IPS-20b (cell line): ENCODE measurements at regions not wholly inside any gene's neighbourhood (a gene's known extent, or its start where the extent isn't known, plus 50 kb on each side); places are given as distances from the start of the nearest gene placed in this dataset.

Experiments used
- H3K27ac ChIP-seq: one replicate; pipeline ENCODE4 v1.5.1; 2013; ENCODE audit warnings: low read length
- H3K27me3 ChIP-seq: 2 replicates; pipeline ENCODE4 v1.6.1; 2013; ENCODE audit warnings: mild to moderate bottlenecking, low read length, inconsistent platforms; ENCODE audit not compliant: insufficient read depth
- H3K36me3 ChIP-seq: 2 replicates; pipeline ENCODE4 v1.6.1; 2013; ENCODE audit warnings: low read depth, mild to moderate bottlenecking, inconsistent platforms, low read length, moderate library complexity; ENCODE audit not compliant: insufficient read depth
- H3K4me1 ChIP-seq: 2 replicates; pipeline ENCODE4 v1.6.1; 2013; ENCODE audit warnings: mild to moderate bottlenecking, control low read depth, inconsistent platforms, low read length, moderate library complexity; ENCODE audit not compliant: insufficient read depth
- H3K4me3 ChIP-seq: 2 replicates; pipeline ENCODE4 v1.5.1; 2013; ENCODE audit warnings: mild to moderate bottlenecking, low read length, inconsistent platforms
- H3K9ac ChIP-seq: 2 replicates; pipeline ENCODE4 v1.6.1; 2013; ENCODE audit warnings: low read depth, mild to moderate bottlenecking, inconsistent platforms, low read length, moderate library complexity
- H3K9me3 ChIP-seq: 2 replicates; pipeline ENCODE4 v1.6.1; 2013; ENCODE audit warnings: mild to moderate bottlenecking, low read depth, low read length, inconsistent platforms; ENCODE audit not compliant: insufficient read depth

- Histone ChIP-seq H3K4me3 (no peak overlapping the region), H3K9ac (no peak overlapping the region), H3K4me1 (0 out of 2 replicates have a peak, but pooled peaks cover 4% of the 10 kb centered on the region), H3K9me3 (no peaks in the 10 kb centered on the region), H3K27me3 (no peaks in the 10 kb centered on the region), H3K27ac (no peak overlapping the region), H3K36me3 (no peaks in the 10 kb centered on the region)
These were observed 484.5 kb upstream of the DAB1 start for GRCh38 chr1:57908147-57908890.

- H3K36me3 ChIP-seq = no peaks in the 10 kb centered on the region
- no peak overlapping the region for H3K27ac ChIP-seq
- H3K9me3 ChIP-seq = no peaks in the 10 kb centered on the region
- H3K27me3 ChIP-seq = no peaks in the 10 kb centered on the region
- 0 out of 2 replicates have a peak, but pooled peaks cover 4% of the 10 kb centered on the region for H3K4me1 ChIP-seq
- H3K9ac ChIP-seq = no peak overlapping the region
- no peak overlapping the region for H3K4me3 ChIP-seq
These were observed 477.5 kb upstream of the DAB1 start for GRCh38 chr1:57901208-57901919.

- Histone ChIP-seq H3K27ac (no peak overlapping the region), H3K36me3 (no peaks in the 10 kb centered on the region), H3K4me1 (peaks cover 11% of the 10 kb centered on the region), H3K9me3 (no peaks in the 10 kb centered on the region), H3K27me3 (no peaks in the 10 kb centered on the region), H3K9ac (no peak overlapping the region), H3K4me3 (no peak overlapping the region)
These were observed 474.7 kb upstream of the DAB1 start for GRCh38 chr1:57898531-57898930.

GRCh38 chr1:57897581-57897980 is 473.7 kb upstream of the DAB1 start:
- Histone ChIP-seq H3K9me3 (no peaks in the 10 kb centered on the region), H3K36me3 (no peaks in the 10 kb centered on the region), H3K9ac (no peak overlapping the region), H3K4me3 (no peak overlapping the region), H3K4me1 (peaks cover 11% of the 10 kb centered on the region), H3K27me3 (no peaks in the 10 kb centered on the region), H3K27ac (no peak overlapping the region)

GRCh38 chr1:57894315-57894714 is 470.5 kb upstream of the DAB1 start:
- no peaks in the 10 kb centered on the region for H3K36me3 ChIP-seq
- H3K27me3 ChIP-seq = no peaks in the 10 kb centered on the region
- H3K9ac ChIP-seq = no peak overlapping the region
- no peak overlapping the region for H3K4me3 ChIP-seq
- H3K4me1 ChIP-seq = peaks cover 15% of the 10 kb centered on the region
- H3K27ac ChIP-seq = no peak overlapping the region
- H3K9me3 ChIP-seq = no peaks in the 10 kb centered on the region

GRCh38 chr1:57889676-57890320 is 465.9 kb upstream of the DAB1 start:
- no peak overlapping the region for H3K27ac ChIP-seq
- no peaks in the 10 kb centered on the region for H3K27me3 ChIP-seq
- no peak overlapping the region for H3K9ac ChIP-seq
- no peaks in the 10 kb centered on the region for H3K36me3 ChIP-seq
- no peaks in the 10 kb centered on the region for H3K9me3 ChIP-seq
- H3K4me3 ChIP-seq = no peak overlapping the region
- peaks cover 15% of the 10 kb centered on the region for H3K4me1 ChIP-seq

- peaks cover 8% of the 10 kb centered on the region; the same call in 1 of the 2 replicates for H3K4me1 ChIP-seq
- no peaks in the 10 kb centered on the region for H3K36me3 ChIP-seq
- H3K4me3 ChIP-seq = no peak overlapping the region
- no peaks in the 10 kb centered on the region for H3K27me3 ChIP-seq
- no peaks in the 10 kb centered on the region for H3K9me3 ChIP-seq
- no peak overlapping the region for H3K9ac ChIP-seq
- H3K27ac ChIP-seq = no peak overlapping the region
These were observed 464.2 kb upstream of the DAB1 start for GRCh38 chr1:57887964-57888491.

- Histone ChIP-seq H3K4me1 (peaks cover 8% of the 10 kb centered on the region; the same call in 1 of the 2 replicates), H3K9me3 (no peaks in the 10 kb centered on the region), H3K27me3 (no peaks in the 10 kb centered on the region), H3K9ac (no peak overlapping the region), H3K27ac (no peak overlapping the region), H3K36me3 (no peaks in the 10 kb centered on the region), H3K4me3 (no peak overlapping the region)
These were observed 462.5 kb upstream of the DAB1 start for GRCh38 chr1:57886376-57886775.

- Histone ChIP-seq H3K4me1 (peaks cover 4% of the 10 kb centered on the region; the same call in 1 of the 2 replicates), H3K9ac (no peak overlapping the region), H3K9me3 (no peaks in the 10 kb centered on the region), H3K36me3 (no peaks in the 10 kb centered on the region), H3K27me3 (no peaks in the 10 kb centered on the region), H3K4me3 (no peak overlapping the region), H3K27ac (no peak overlapping the region)
These were observed 459.8 kb upstream of the DAB1 start for GRCh38 chr1:57883642-57883995.

GRCh38 chr1:57882934-57883641 is 459.2 kb upstream of the DAB1 start:
- H3K27me3 ChIP-seq = no peaks in the 10 kb centered on the region
- no peak overlapping the region for H3K9ac ChIP-seq
- no peaks in the 10 kb centered on the region for H3K36me3 ChIP-seq
- H3K4me1 ChIP-seq = peaks cover 3% of the 10 kb centered on the region; the same call in 1 of the 2 replicates
- H3K9me3 ChIP-seq = no peaks in the 10 kb centered on the region
- H3K4me3 ChIP-seq = no peak overlapping the region
- no peak overlapping the region for H3K27ac ChIP-seq

- H3K4me1 ChIP-seq = no peaks in the 10 kb centered on the region; the same call in 1 of the 2 replicates
- H3K27ac ChIP-seq = no peak overlapping the region
- H3K36me3 ChIP-seq = no peaks in the 10 kb centered on the region
- no peaks in the 10 kb centered on the region for H3K27me3 ChIP-seq
- no peak overlapping the region for H3K9ac ChIP-seq
- H3K9me3 ChIP-seq = no peaks in the 10 kb centered on the region
- no peak overlapping the region for H3K4me3 ChIP-seq
These were observed 458.2 kb upstream of the DAB1 start for GRCh38 chr1:57882072-57882471.
